Hematopoietic multipotent progenitor cell treated with erythropoietin and hydrocortisone succinate and interleukin-3 and kit ligand, for 6 days (in vitro differentiated cells): ENCODE measurements at regions not wholly inside any gene's neighbourhood (a gene's known extent, or its start where the extent isn't known, plus 50 kb on each side); places are given as distances from the start of the nearest gene placed in this dataset.

Source experiments
- DNase-seq: peaks from one replicate; pipeline ENCODE4 v3.0.0-alpha.2; 2015

DNA sequence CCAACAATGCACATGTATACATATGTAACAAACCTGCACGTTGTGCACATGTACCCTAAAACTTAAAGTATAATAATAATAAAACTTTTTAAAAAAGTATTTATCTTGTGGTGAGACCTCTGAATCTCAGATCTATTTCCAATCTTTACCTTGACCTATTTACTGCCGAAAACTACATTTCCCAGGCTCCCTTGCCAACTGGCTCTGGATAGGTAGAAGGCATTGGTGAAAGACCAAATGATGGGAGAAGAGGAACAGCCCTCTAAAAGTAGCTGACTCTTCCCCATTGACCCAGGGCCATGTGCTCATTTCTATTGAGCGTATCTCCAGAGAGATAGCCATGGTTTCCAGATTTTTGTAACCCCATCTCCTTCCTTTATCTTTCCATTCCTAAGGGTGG is 247.4 kb downstream of the GPAM start:
- DNase-seq = no peak

DNA sequence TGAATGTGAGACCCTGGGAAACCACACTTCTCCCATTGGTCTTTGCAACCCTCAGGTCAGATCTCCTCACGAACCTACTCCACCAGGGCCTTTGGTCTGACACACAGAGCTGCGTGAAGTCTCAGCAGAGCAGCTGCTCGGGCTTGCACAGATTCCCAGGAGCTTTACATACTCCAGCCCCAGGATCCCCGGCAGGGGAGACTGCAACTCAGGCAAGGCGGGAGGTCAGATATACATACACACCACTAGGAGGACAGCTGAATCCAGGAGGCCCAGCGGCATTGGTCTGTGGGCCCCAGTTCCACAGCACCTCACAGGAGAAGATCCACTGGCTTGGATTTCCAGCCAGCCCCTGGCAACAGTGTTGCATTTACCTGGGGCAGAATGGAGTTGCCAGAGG is 239.2 kb downstream of the GPAM start:
- DNase-seq = no peak

- no peak for DNase-seq
These were observed 229.6 kb downstream of the GPAM start for GRCh38 chr10:111953949-111954348.

DNA sequence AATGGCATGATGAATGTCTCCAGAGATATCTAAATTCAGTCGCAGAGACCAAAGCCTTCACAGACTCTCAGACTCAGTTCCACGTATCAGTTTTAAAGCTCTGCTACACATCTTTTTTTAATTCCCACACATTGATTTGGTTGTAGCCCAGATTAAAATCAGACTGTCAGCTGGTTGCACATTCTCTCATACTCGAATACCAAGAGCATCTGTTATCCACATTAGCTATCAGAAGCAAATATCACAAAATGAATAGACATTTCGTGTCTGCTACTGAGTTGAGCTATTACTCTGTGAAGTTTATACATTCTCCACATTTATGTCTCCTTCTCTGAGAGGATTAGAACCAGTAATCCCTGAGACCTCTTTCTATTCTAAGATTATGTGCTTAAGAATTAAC is 229.2 kb downstream of the GPAM start:
- DNase-seq = no peak

- DNase-seq = no peak
These were observed 226.7 kb downstream of the GPAM start for GRCh38 chr10:111956841-111957240.

GRCh38 chr10:111962951-111963350 is 220.6 kb downstream of the GPAM start:
- no peak for DNase-seq

DNA sequence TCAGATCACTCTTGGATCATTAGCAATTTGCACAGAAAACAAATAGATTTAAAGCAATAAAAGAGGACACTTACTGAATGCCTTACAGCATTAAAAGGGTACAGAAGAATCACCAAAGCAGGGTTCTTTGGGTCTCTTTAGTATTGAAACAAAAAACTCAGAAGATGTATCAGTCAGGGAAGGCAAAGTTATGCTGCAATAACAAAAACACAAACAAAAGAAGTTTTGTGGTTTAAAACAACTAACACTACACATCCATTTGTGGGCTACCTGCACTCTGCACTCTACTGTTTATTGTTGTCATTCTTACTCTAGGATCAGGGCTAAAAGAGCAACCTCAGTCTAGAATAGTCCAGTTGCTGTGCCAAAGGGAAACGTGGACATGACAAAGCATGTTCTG is 216.4 kb downstream of the GPAM start:
- no peak for DNase-seq

DNA sequence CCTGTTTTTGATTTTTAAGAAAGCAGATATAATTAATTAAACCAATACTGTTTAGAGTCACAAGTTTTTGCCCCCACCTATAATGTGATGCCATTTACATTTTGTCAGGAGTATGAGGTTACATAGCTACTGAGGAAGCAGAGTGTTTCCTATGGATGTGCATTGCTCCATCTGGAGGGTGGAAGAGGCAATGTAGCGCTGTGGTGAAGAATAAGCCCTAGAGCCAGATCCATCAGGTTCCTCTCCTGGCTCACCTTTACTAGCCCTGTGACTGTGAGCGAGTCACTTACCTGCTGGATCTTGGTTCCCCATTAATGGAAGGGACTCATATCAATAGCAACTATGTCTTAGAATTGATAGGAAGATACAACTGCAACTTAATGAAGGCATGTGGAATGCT is 216.0 kb downstream of the GPAM start:
- DNase-seq = no peak

GRCh38 chr10:111968647-111969046 is 214.9 kb downstream of the GPAM start:
- DNase-seq = no peak

DNA sequence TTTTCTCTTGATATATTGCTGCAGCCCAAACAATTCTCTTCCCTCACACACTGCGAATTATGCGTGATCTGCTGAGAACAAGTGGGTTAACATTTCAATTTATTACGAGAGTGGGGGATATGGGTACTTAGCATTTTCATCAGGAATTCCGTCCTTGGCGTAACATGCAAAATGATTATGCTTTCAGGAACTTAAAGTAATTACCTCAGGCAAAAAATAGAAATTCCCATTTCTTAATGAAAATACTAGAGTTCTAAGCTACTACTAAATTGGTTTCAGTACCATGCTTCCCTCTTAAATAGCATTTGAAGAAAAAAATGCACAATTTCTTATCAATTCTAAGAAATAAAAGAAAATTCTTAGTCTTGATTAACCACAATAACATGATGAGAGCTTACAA is 213.5 kb downstream of the GPAM start:
- DNase-seq = no peak

GRCh38 chr10:111972109-111972508 is 211.5 kb downstream of the GPAM start:
- DNase-seq = no peak

DNA sequence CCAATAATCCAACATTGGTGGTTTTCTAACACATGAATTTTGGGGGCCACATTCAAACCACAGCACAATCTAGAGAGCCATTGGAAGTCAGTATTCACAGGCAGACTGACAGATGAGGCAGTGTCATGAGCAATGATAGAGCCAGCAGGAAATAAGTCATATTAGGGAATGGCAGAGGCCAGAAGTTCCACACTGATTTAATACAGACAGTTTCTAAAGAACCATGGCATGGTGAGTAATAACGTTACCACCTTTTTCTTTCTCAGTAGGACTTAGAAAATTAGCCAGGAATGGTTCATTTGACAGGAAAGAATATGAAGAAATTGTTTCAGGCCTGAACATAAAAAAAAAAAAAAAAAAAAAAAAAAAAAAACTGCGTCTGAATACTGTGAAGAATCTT is 210.3 kb downstream of the GPAM start:
- no peak for DNase-seq

DNA sequence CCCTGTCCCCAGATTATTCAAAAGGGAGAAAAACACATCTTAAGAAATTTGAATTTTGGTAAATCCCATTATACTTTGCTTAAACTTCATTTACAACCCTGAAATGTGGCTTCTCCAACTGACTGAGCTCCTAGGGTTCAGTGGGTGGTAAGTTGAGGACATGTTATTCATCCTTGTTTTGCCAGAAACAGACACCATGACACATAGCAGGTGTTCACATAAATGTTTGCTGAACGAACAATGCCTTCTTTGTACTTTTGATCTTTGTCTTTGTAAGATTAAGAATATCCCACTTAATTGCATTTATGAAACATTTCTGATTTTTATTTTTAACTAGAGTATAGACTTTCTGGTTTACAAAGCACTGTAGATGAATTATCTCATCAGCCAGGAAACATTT is 209.7 kb downstream of the GPAM start:
- no peak for DNase-seq

DNA sequence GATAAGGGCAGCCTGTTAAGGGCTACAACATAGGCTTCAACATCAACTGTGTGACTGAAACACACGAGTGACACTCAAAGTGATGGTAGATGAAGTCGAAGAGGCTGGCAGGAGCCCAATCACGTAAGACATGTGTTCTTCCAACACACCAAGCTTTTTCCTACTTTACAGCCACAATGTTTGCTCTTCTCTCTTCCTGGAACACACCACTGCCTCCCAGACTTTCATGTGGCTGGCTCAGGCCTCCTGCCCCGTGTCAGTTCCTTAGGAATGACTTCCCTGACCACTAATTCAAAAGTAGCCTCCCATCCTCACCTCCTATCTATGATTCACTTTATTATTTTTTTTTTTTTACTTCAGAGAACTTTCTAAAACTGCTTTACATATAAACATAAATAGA is 209.2 kb downstream of the GPAM start:
- DNase-seq = no peak

GRCh38 chr10:111976557-111976956 is 207.0 kb downstream of the GPAM start:
- no peak for DNase-seq

- DNase-seq = no peak
These were observed 199.5 kb downstream of the GPAM start for GRCh38 chr10:111984057-111984456.

DNA sequence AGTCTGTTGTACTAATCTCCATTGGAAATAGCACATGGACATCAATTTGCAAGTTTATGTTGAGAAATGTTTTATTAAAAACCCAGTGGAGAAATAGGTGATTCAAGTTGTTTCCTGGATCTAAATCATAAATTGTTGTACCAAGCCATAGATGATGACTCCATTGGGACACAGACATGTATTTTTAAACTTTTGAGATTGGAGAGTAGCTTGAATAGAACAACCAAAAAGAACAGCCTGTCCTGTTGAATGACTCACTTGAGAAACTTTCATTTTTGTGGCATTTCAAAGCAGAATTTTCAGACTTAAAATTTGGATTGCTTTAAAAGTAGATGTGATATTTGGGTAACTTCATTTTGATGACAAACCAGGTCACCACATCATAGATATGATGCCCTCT is 197.5 kb downstream of the GPAM start:
- DNase-seq = no peak

GRCh38 chr10:111988646-111989045 is 194.9 kb downstream of the GPAM start:
- DNase-seq = no peak

GRCh38 chr10:111989136-111989911 is 194.2 kb downstream of the GPAM start:
- no peak for DNase-seq

- DNase-seq = no peak
These were observed 192.8 kb downstream of the GPAM start for GRCh38 chr10:111990734-111991133.

DNA sequence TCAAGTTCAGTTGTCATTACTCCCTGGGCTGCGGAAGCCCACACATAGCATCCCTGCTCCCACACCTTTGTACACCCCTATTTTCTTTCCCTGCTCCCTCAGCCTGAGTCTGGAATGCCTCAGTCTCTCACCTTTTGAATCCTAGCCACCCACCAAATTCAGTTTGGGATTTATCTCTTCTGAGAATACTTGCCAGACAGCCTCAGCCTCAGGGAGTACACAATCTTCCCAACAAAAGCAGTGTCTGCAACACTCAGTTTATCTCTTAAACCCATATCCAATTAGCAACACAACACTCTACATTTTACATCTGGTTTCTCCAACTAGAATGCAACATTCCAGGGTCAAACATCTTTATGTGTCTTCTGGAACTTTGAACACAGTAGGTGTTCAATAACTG is 190.2 kb downstream of the GPAM start:
- no peak for DNase-seq

GRCh38 chr10:111993872-111994426 is 189.6 kb downstream of the GPAM start:
- no peak for DNase-seq

DNA sequence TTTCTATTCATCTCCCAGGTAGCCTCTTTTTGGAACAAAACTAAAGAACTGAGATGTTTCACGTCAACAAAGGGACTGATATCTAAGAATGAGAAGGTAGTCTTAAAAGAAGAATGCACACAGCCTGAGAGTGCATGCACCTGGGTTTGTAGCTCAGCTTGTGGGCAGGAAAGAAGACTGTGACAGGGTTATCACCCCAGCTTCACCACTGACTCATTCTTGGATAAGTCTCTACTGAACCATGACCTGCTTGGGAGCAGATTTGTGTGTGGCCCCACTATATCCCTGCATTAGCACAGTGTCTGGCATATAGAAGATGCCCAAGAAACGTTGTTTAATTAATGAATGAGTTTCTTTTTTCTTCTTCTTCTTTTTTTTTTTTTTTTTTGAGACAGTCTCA is 187.5 kb downstream of the GPAM start:
- no peak for DNase-seq

DNA sequence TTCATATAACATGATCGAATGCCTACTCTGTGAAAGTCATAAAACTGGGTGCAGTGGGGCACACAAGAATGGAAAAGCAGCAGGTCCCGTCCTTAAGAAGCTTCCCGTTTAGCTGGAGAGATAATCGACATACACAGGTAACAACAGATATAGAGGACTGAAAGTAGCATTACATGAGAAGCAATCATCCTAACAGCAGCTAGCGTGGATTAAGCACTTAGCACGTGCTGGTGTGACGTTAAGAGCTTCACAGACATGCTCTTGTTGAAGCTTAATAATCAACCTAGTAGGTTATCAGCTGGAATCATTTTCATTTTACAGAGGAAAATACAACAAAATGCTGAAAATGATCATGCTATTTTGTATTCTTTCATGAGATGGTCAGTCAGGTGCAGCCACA is 184.8 kb downstream of the GPAM start:
- no peak for DNase-seq
